HG02588 (cell line): ENCODE measurements at regions not wholly inside any gene's neighbourhood (a gene's known extent, or its start where the extent isn't known, plus 50 kb on each side); places are given as distances from the start of the nearest gene placed in this dataset.

Experiments
- ATAC-seq: cut with Tn5 transposase; IDR thresholded peaks from one replicate; pipeline ENCODE4 v1.9.1; 2021; ENCODE audit warnings: mild to moderate bottlenecking, moderate library complexity; ENCODE audit not compliant: unreplicated experiment

DNA sequence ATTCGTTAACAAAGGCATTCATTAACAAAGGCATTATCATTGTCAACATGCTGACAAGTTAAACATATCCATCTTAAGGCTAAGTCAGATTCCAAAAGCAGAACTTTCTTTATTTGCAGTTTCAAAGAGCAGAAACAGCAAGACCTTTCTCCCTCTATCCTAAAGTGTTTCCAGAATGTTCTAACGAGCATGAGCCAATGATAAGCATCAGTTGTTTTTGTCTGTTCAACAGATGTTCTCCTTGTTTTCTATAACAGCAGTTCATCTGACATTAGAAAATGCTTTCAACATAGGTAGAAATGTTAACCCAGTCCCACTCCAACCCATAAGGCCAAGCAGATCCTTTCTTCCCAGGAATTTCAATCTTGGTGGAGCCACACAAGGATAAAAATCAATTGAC, 77.6 kb upstream of the POMGNT2 start:
- ATAC-seq: no peak

DNA sequence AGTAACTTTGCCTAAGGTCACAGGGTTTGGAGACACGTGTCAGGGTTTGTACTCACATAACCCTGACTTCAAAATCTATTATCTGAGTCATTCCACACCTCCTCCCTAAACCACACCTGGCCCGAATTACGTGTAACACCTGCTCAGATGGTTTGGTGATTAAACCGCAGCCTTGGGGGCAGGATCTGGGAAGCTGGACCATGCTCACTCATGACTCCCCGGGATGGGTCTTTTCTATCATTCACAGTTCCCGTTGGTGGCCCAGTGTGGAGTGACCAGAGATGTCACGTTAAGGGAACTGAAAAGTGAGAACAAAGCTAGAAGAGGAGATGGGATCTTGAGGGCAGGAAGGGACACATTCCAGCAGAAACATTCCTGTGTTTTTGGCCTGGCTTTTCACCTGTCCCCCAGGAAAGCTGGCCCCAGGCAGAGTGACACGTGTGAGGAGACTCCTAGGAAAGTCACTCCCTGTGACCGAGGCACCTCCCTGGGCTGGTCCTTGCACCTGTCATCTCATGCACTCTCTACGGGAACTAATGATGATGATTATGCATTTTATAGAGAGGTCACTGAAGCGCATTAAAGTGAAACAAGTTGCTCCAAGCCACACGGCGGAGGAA, 75.4 kb upstream of the POMGNT2 start:
- peak; percentile 61 for ATAC-seq

DNA sequence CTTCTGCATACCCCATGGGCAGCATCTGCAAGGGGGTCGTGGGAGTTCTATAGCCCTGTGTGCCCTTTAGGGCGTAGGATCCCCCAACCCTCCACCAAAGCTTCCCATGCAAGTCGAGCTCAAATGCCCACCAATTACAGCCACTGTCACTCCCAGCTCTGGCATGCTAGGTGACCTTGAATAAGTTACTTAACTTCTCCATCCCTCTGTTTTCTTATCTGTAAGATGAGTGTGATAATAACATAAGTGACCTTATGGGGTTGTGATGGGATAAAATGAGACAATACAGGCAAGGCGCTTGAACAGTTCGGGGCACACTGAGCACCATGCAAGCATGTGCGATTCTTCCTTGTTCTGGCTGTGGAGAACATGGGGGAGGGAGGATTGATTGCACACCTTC, 74.8 kb upstream of the POMGNT2 start:
- ATAC-seq: no peak

DNA sequence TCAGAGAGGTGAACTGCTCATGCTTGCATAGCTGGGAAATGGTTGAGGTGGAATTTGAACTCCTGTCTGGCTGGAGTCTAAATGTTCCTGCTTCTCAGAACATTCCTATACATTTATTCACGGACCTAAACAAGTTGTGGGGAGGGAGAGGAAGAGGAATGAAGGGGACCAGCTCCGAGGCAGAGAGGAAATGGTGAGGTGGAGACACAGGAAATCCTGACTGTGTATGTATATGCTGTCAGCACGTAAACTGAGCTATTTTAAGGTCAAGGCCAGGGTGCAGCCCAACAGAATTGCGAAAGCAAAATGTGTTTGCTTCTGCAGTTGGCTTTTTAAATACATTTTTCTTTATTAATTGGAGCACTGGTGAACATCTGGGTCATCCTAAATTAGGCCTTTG, 74.1 kb upstream of the POMGNT2 start:
- no peak for ATAC-seq

DNA sequence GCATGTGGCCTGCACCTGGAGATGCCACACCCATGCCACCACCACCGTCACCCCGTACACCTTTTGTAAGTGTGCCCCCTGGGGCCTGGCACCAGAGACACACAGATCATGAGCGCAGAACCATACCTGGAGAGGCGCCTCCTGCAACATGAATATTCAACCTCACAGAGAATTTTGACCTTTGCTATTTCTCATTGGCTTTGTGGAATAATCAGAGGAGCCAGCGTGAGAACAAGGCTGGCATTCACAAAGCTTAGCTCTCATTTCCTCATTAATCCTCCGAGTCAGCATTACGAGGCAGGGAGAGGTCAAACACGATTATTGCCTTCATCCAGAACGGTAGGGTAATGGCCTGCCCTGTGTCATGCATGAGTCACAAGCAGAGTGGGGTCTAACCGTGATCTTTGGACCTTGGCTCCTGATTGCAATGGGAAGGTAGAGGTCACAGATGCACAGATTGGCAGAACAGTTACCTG, 73.0 kb upstream of the POMGNT2 start:
- ATAC-seq: no peak

DNA sequence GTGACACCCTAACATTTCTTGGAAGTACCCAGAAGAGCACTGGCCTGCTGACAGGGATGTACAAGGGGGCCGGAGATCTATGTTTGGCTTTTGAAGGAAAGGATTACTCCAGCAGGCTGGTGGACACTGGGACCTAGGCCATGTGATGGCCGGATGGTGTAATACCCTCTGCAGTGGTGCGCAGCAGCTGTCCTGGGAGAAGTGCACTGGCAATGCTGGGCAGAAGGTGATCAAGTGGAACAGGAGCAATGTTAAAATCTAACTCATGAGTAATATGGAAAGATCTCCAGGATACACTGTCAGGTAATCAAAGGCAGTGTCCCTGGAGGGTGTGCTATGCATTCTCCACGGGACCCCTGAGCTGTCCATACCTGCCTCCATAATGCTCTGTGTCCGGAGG, 71.2 kb upstream of the POMGNT2 start:
- ATAC-seq: no peak

DNA sequence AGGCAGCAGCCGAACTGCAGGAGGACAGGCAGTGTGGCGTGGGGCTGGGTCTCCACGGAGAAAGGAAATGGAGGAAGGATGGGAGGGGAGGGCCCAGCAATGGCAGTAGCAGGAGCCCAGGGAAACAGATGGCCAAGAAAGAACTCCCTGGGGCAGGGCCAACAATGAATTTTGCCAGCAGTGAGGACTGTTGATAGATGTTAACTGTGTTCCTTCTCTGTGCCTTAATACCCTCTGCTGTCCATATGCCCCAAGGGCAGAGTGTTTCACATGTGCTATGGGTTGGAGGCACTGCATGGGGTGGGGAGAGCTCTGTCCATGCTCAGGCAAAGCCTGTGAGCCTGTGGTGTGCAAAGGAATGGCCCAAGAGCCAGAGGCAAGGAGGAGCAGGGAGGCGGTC, 70.8 kb upstream of the POMGNT2 start:
- ATAC-seq: no peak

DNA sequence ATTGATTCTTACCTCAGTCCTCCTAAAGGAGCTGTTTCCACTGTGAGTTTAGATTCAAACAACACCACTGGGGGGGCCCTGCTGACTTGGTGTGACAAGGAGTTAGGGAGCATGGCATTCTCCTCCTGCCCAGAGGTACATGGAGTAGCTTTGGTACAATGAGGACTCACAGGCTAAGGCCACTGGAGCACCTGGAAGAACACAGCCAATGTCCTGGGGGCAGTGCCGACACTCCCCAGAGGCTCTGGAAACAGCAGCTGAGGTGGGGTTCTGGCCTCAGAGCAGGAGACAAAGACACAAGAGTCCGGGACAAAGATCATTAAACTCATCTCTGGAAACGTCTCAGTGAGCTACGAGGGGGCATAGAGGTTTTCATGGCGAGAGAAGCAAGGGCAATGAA, 69.7 kb upstream of the POMGNT2 start:
- ATAC-seq: no peak

DNA sequence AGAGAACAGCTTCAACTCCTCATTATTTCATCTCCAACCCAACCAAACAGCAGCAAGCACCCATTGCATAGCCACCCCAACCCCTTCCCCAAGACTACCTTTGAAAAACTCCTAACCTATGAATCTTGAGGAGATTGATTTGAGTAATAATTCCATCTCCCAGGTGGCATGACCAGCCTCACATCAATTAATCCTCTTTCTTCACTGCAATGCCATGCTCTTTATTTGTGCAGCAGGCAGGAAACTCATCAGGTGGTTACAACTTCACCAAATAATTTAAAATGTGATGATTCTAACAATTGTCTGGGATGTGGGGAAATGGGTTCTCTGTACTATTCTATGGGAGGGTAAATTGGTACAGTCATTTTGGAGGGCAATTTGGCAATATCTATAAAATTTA, 68.1 kb upstream of the POMGNT2 start:
- no peak for ATAC-seq

DNA sequence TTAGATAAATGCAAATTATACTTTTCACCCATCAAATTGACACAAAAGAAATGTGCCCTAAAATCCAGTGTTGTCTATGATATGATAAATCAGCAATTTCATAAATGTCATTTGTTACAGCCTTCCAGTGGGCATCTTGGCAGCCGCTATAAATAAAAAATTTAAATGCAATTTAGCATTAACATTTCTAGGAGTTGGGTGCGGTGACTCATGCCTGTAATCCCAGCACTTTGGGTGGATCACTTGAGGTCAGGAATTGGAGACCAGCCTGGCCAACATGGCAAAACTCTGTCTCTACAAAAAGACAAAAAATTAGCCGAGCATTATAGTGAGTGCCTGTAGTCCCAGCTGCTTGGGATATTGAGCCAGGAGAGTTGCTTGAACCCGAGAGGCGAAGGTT, 65.9 kb upstream of the POMGNT2 start:
- no peak for ATAC-seq

DNA sequence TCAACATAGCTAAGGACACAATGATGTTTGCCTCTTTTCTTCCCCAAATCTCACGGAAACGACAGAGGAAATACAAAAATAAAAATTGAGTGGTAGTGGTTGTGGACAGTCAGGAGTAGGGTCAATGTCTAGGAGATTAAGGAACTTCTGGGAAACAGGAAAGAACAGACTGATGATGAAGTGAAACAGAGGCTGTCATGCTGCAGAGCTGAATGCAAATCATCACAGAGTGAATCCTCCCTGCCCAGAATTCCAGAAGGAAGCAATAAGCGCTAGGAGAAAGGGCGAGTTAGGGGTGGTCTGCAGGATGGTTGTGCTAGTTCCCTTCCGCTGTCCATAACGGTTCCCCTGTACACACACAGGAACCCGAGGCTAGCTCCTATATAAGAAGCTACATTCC, 64.7 kb upstream of the POMGNT2 start:
- ATAC-seq: no peak

DNA sequence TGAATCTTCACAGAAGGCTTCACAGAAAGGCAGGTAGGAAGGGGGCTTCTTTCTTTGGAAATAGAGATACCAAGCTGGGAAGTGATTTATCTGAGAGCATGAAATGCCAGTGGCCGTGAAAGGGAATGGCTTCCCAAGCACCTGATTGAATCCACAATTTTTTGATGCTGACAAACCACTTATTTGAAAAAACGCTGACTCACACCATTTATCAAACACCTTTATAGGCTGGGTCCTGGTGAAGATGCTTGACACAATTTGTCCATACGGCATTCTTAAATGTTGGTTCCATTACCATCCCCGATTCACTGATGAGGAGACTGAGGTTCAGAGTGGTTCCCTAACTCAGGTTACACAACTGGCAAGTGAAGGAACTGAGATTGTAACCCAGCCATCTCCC, 64.1 kb upstream of the POMGNT2 start:
- no peak for ATAC-seq

DNA sequence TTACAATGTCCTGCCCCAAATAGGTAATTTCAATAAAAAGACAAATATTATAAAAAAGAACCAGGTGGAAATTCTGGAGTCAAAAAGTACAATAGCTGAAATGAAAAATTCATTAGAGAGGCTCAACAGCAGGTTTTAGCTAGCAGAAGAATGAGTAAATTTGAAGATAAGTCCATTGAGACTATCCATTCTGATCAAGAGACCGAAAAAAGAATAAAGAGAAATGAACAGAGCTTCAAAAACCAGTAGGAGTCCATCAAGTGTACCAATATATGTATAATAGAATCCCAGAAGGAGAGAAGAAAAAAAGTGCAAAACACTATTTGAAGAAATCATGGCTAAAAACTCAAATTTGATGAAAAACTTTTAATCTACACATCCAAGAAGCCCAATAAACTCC, 60.5 kb upstream of the POMGNT2 start:
- no peak for ATAC-seq

DNA sequence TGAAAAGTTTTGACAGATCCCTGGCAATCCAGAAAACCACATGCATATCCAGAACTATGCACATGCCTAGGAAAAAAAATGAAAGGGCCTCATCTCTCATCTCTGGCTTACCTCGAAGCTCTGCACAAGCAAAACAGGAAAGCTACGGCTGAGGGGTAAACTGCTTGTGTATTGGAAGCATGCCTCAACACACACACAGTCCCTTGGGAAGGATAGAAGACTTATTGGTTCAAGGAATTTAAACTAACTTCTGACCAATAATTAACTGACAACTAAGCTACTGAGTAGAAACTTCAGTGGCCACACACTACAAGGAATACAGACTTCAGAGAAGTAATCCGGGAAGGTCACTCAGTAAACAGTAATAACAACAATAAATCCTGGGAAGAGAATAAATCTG, 59.9 kb upstream of the POMGNT2 start:
- no peak for ATAC-seq

DNA sequence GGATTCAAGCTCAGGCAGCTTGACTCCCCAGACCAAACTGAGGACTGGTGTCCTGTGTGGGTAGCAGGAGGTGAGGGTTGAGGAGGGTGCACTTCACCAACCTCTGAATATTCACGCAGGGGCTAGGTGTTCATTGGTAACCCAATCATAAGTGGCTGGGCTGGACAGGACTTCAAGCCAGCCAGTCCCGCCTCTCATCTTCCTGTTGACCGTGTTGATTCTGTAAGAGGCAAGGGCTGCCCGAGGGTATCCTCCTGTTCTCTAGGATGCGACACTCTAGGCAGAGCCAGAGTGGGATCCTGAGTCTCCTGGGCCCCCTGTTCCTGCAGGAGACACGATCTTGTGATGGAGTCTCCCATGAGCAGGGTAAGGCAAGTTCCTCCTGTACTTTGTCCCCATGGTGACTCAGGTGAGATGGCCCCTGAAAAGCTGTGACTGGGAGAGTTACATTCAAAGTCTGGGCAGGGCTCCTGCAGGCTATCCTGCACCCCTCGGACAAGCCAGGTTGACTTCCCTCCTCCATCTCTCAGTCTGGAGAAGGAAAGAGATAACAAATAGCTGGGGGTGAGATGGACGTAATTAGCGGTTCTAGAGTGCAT, 58.1 kb upstream of the POMGNT2 start:
- ATAC-seq: no peak

DNA sequence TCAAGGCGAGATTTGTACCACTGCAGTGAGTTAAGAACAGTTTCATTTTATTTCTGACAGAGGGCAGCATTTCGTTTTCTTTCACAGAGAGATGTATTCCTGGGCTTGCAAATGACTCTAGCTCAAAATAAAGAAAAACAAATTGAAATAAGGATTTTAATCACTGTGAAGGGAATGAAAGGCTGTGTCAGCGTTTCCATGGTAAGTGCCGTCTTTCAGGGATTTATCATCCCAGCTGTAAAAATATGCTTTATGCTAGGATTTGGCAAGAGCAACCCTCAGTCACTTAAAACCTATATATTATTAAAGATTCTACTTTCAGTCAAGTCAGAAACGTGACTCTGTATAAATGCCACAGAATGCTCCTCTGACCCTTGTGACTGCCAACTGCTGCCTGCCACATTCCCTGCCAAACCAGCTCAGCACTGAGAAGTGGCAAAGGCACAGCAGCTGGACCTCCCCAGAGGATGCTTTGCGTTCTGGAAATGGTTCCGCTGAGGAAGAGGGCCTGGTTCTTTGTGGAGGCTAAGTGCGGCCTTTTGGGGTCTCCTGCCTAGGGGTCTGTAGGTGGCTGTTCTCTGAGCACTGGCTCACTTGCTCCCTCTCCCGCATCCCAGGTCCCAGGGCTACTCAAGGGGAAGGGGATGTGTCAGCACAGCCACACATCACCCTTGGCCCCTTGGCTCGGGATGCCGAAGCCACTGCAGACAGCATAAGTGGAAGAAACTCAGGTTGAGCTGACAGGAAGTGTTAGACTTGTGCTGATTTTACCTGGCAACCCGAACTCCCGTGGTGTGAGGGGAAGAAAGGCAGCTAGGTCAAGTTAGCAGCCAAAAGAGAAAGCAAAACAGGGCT, 56.6 kb upstream of the POMGNT2 start:
- ATAC-seq: no peak

DNA sequence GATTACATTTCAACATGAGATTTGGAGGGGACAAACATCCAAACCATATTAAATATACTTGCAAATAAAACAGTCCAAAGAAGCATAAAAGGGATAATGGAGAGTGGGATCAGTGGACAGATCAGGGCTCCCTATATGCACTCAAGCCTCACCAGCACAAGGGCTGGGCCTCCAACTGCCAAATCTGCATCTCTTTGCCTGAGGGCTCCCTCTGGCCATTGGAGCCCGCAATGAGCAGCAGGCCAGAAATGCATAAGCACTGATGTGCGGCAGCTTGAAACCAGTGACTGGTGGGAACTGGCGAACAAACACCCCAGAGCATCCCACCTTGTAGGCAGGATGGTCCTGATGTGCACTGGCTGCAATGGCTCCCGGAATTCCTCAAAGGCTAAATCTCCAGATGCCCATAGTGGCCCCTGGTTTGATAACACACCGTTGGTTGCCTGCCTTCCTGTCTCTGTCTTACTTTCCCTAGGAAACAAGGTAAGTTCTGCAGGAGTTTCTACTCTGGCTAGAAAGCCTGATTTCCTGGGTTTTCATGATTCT, 55.9 kb upstream of the POMGNT2 start:
- ATAC-seq: no peak

DNA sequence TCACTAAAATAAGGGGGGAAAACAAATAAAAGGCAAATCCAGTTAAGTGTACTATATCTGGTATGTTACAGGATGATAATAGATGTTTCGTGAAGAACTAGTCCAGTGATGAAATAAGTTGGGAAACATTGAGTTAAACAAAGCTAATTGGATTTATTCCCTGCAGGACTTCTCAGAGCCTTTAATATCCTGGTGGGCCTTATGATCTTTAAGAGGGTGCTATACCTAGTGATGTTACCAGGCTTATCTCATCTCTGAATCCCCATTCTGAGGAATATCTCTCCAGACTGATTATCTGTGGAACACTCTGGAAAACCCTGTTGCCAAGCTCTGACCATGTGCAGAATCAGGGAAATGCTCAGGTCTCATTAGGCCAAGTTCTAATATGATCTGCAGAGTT, 54.8 kb upstream of the POMGNT2 start:
- ATAC-seq: no peak

DNA sequence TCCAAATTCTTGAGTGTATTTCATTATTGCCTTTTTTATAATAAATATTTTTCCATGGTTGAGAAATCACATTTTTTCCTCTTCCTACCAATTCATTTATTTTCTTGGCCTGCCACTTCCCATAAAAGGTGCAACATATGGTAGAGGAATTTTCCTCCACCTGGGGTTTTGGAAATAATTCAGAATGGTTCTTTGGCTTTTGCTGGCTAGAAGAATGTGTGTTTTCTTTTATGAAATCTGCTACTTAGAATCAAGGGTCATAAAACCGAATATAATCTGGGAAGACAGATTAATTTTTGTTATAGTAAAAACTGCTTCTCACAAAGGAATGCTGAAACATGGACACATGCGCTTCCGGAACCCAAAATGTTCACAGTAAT, 54.0 kb upstream of the POMGNT2 start:
- ATAC-seq: no peak

DNA sequence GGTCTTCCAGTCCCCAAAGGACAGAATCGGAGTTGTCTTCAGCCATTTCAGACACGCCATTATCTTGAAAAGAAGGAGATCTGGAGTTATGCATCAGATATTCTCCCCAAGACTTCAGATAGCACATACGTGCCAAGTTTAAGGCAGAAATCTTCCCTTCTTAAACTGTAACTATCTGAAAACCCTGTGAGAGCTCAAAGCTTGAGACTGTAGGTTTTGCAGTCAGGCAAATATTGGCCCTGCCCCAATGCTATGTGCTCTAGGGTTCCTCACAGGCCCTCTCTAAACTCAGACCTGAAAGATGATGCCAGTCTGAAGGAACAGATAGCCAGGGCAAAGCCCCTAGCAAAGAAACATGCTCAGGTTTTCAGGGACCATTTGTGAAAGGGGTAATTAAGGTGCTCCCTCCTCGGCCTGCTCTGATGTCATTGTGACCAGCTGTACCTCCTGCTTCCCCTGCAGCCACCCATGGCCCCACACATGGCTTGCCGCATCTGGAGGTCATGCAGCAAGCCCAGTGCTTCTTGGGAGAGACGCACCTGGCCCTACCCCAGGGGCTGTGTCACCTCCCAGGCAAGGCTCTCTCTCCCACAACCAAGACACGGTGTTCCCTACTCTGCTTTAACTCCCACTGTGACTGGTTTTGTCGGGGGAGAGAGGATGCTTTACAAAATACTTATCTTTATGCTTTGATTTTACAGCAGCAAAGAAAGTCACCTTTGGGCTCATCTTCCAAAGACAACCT, 53.4 kb upstream of the POMGNT2 start:
- no peak for ATAC-seq

DNA sequence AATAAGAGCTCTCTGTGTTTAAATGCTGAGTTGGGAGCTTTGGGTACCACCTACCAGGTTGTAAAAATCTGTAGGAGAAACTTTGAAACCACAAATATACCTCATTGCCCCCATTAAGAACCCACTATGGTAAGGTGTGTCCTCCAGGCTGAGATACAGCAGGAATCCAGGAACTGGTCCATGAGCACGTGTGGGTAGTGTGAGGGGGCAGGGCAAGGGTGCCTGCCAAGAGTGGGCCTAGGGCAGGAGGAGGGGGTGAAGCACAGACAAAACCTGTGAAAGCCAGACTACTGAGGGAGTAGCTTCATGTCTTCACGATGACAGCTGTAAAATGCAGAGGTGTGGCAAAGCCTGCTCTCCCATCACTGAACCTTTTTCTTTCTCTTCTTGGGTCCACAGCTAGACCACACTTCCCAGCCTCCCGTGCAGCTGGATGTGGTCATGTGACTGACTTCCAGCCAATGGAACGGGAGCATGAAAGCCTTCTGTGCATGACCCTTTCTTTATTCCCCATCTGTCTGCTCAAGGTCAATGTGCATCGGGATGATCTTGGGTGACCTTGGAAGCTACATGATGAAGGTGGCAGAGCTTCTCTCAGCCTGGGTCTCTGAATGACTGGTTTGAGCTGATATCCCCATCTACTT, 51.1 kb upstream of the POMGNT2 start:
- no peak for ATAC-seq
